Neutrophil (primary cell): ENCODE measurements at regions not wholly inside any gene's neighbourhood (a gene's known extent, or its start where the extent isn't known, plus 50 kb on each side); places are given as distances from the start of the nearest gene placed in this dataset.

Experiments used
- H3K27ac ChIP-seq: fragments of 200-600 bp; sonication (generic); 2 replicates; pipeline ENCODE4 v1.5.1; 2016; ENCODE audit warnings: mild to moderate bottlenecking, moderate library complexity
- H3K27me3 ChIP-seq: fragments of 200-600 bp; sonication (generic); 2 replicates; pipeline ENCODE4 v1.6.0; 2016; ENCODE audit warnings: mild to moderate bottlenecking
- H3K36me3 ChIP-seq: fragments of 200-600 bp; sonication (generic); 2 replicates; pipeline ENCODE4 v1.5.1; 2017
- H3K4me1 ChIP-seq, 2 experiments: fragments of 200-600 bp in 1 of 2; sonication (generic) in 1 of 2; 1 replicate in 1 of 2; 2 replicates in 1 of 2; pipeline versions ENCODE4 v1.5.1 to v1.6.1; 2013 to 2016; ENCODE audit warnings: low read depth in 1 of 2, low read length in 1 of 2, mild to moderate bottlenecking in 1 of 2, moderate library complexity in 1 of 2; ENCODE audit not compliant: control insufficient read depth in 1 of 2, insufficient read depth in 1 of 2
- H3K4me3 ChIP-seq, 2 experiments: fragments of 200-600 bp in 1 of 2; sonication (generic) in 1 of 2; 1 replicate in 1 of 2; 2 replicates in 1 of 2; pipeline ENCODE4 v1.5.1; 2013 to 2016; ENCODE audit warnings: low read depth in 1 of 2, low read length in 1 of 2, mild to moderate bottlenecking in 1 of 2, moderate library complexity in 1 of 2
- H3K9me3 ChIP-seq: fragments of 200-600 bp; sonication (generic); 2 replicates; pipeline ENCODE4 v1.5.1; 2016
- TF ChIP-seq, protein P1 (sequence below): fragments of 200-600 bp; sonication (generic); IDR thresholded peaks from 2 replicates; pipeline ENCODE4 v1.5.1; 2016; ENCODE audit warnings: antibody characterized with exemption

DNA sequence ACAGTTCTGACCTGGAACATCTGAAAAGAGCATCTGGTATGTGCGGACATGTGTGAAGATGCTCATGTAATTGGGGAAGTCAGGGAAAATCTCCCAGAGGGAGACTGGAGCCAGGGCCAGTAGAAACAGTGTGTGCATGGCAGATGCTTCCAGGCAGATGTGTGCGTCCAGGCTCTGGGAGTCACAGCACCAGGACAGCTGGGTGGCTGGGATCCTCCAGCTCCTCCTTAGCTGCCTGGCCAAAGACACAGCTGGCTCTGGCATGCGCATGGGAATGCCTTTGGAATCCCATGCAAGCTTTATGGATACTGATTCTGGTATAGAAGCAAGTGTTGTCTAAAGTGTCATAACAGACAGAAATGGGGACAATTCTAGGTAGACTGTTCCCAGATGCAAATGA lies 369.7 kb downstream of the INSIG2 start:
- H3K36me3 ChIP-seq, result no peaks in the 10 kb centered on the region
- H3K4me3 ChIP-seq, result no peak overlapping the region
- H3K27ac ChIP-seq, result no peak overlapping the region
- no peaks in the 10 kb centered on the region for H3K27me3 ChIP-seq
- TF ChIP-seq, protein P1, sequence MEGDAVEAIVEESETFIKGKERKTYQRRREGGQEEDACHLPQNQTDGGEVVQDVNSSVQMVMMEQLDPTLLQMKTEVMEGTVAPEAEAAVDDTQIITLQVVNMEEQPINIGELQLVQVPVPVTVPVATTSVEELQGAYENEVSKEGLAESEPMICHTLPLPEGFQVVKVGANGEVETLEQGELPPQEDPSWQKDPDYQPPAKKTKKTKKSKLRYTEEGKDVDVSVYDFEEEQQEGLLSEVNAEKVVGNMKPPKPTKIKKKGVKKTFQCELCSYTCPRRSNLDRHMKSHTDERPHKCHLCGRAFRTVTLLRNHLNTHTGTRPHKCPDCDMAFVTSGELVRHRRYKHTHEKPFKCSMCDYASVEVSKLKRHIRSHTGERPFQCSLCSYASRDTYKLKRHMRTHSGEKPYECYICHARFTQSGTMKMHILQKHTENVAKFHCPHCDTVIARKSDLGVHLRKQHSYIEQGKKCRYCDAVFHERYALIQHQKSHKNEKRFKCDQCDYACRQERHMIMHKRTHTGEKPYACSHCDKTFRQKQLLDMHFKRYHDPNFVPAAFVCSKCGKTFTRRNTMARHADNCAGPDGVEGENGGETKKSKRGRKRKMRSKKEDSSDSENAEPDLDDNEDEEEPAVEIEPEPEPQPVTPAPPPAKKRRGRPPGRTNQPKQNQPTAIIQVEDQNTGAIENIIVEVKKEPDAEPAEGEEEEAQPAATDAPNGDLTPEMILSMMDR, result no peak
- H3K9me3 ChIP-seq, result no peaks in the 10 kb centered on the region
- no peaks in the 10 kb centered on the region for H3K4me1 ChIP-seq

DNA sequence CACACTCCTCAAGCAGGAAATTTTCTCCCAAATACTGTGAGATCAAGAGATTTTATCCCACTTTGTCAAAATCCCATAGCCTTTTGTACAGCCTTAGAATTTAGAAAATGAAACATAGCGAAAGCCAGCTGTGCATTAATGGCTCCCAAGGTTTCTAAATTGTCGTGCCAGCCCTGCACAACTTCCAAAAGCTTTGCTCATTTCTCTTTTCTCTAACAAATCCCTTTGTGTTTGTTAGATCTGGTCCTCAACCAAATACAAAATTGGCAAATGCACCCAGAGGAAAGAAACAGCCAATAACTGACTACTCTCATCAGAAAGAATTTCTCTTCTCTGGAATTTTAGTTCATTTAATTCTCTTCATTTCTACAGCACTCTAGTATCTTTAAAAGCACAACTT lies 361.1 kb downstream of the INSIG2 start:
- TF ChIP-seq, protein P1, result no peak
- Histone ChIP-seq H3K9me3 (no peaks in the 10 kb centered on the region), H3K27me3 (no peaks in the 10 kb centered on the region), H3K4me1 (no peaks in the 10 kb centered on the region), H3K27ac (no peak overlapping the region), H3K36me3 (no peaks in the 10 kb centered on the region), H3K4me3 (no peak overlapping the region)

DNA sequence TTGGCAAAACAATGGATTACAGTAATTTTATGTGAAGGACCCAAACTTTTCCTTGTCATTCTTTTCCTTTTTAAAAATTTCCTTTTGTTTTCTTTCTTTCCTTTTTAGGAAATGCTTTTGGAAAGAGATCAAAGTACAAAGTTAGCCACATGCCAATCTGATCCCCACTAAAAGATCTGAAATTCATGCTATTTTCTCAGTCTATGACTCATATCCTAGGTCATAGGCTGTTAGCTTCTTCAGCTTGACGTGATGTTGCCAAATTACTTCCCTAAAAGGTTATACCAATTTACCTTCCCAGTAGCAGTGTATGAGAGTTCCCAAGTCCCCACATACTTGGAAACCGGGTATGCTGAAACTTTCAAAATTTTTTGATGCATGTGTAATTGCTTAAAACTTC lies 355.3 kb downstream of the INSIG2 start:
- TF ChIP-seq, protein P1, result no peak
- Histone ChIP-seq H3K4me3 (no peak overlapping the region), H3K36me3 (no peaks in the 10 kb centered on the region), H3K27ac (no peak overlapping the region), H3K27me3 (no peaks in the 10 kb centered on the region), H3K4me1 (no peaks in the 10 kb centered on the region), H3K9me3 (no peaks in the 10 kb centered on the region)

DNA sequence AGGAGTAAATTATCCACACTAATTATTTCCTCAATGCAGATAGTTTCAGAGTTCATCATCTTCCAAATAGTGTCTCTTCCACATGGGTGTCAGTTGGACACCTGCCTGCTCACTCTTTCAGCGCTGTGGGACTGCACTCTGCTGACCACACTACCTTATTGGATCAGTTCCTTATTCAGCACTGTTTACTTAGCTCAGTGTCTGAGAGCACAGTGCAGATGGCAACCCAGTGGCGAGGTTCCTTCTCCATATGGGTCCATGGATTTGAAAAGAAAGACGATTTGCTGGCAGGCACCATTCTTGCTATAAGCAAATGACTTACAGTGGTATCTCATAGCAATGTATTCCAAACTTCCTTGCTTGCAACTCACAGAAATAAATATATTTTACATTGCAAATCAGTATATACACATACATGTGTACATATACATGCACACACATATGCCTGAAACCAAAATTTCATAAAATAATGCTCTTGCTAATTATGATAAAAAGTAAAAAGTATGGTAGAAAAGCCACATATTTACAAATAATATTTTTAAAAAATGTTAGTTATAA lies 354.8 kb downstream of the INSIG2 start:
- H3K4me1 ChIP-seq, result no peaks in the 10 kb centered on the region
- H3K27ac ChIP-seq, result no peak overlapping the region
- TF ChIP-seq, protein P1, result no peak

DNA sequence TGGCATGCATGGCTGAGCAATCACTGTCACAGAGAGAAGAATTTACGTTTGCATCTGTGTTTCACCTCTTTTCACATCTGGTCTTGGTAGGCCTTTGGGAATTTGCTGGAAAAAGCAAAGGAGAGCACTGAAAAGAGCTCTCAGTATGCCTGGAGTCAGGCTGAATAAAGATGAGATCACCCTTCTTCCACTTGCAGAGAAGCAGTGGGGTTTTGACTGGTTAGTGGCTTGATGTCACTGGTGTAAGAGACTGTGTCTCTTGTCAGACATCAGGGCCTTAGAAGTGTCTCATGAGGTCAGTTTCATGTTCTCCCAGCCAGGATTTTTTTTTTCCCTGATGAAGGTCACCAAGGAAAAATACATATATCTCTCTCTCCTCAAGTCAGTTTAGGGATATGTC lies 353.8 kb downstream of the INSIG2 start:
- no peaks in the 10 kb centered on the region for H3K9me3 ChIP-seq
- no peak overlapping the region for H3K27ac ChIP-seq
- H3K27me3 ChIP-seq, result no peaks in the 10 kb centered on the region
- H3K36me3 ChIP-seq, result no peaks in the 10 kb centered on the region
- no peaks in the 10 kb centered on the region for H3K4me1 ChIP-seq
- H3K4me3 ChIP-seq, result no peak overlapping the region
- TF ChIP-seq, protein P1, result no peak

More for the DNA sequence above, 354.8 kb downstream of the INSIG2 start:
- H3K4me3 ChIP-seq, result no peak overlapping the region
- H3K36me3 ChIP-seq, result no peaks in the 10 kb centered on the region
- no peaks in the 10 kb centered on the region for H3K27me3 ChIP-seq
- H3K9me3 ChIP-seq, result no peaks in the 10 kb centered on the region
